HEK293T (cell line): ENCODE measurements at regions not wholly inside any gene's neighbourhood (a gene's known extent, or its start where the extent isn't known, plus 50 kb on each side); places are given as distances from the start of the nearest gene placed in this dataset.

Source experiments
- CTCF ChIA-PET: fragments of 350-600 bp; formaldehyde crosslinking; extraction: SDS; loops from one replicate; lab custom pipeline; 2021; ENCODE audit warnings: antibody characterized with exemption, inconsistent platforms; lab: Yijun Ruan, JAX
- POLR2A ChIA-PET: fragments of 350-600 bp; formaldehyde crosslinking; extraction: SDS; loops from one replicate; lab custom pipeline; 2020; ENCODE audit warnings: antibody characterized with exemption, inconsistent platforms; lab: Yijun Ruan, JAX
- DNase-seq: peaks from one replicate; pipeline ENCODE4 v3.0.0; 2012; ENCODE audit warnings: mixed read lengths; ENCODE audit errors: extremely low spot score
- ARNT ChIP-seq: fragments of 450-650 bp; IDR thresholded peaks from 2 replicates; pipeline ENCODE4 v1.6.1; 2017; ENCODE audit warnings: mild to moderate bottlenecking
- BHLHE40 ChIP-seq: fragments of 450-650 bp; IDR thresholded peaks from 2 replicates; pipeline ENCODE4 v1.6.1; 2016; ENCODE audit warnings: mild to moderate bottlenecking, moderate library complexity, borderline replicate concordance
- CTBP1 ChIP-seq: fragments of 450-650 bp; IDR thresholded peaks from 2 replicates; pipeline ENCODE4 v1.6.1; 2016; ENCODE audit warnings: borderline replicate concordance
- ELF4 ChIP-seq: fragments of 450-650 bp; IDR thresholded peaks from 2 replicates; pipeline ENCODE4 v1.6.1; 2017; ENCODE audit warnings: antibody characterized with exemption
- FOXA1 ChIP-seq: fragments of 450-650 bp; IDR thresholded peaks from 2 replicates; pipeline ENCODE4 v1.6.1; 2016; ENCODE audit warnings: mild to moderate bottlenecking
- FOXK2 ChIP-seq: fragments of 450-650 bp; IDR thresholded peaks from 2 replicates; pipeline ENCODE4 v1.6.1; 2016; ENCODE audit warnings: mild to moderate bottlenecking
- FOXM1 ChIP-seq: fragments of 450-650 bp; IDR thresholded peaks from 2 replicates; pipeline ENCODE4 v1.6.1; 2017; ENCODE audit warnings: mild to moderate bottlenecking, borderline replicate concordance
- HDGF ChIP-seq: fragments of 450-650 bp; IDR thresholded peaks from 2 replicates; pipeline ENCODE4 v1.6.1; 2017; ENCODE audit warnings: antibody characterized with exemption, borderline replicate concordance
- L3MBTL2 ChIP-seq: fragments of 450-650 bp; conservative IDR thresholded peaks from 2 replicates; pipeline ENCODE4 v1.6.1; 2016; ENCODE audit warnings: mild to moderate bottlenecking
- LEF1 ChIP-seq: fragments of 450-650 bp; IDR thresholded peaks from 2 replicates; pipeline ENCODE4 v1.6.1; 2017; ENCODE audit warnings: mild to moderate bottlenecking, borderline replicate concordance
- NFRKB ChIP-seq: fragments of 450-650 bp; IDR thresholded peaks from 2 replicates; pipeline ENCODE4 v1.6.1; 2016; ENCODE audit warnings: mild to moderate bottlenecking, moderate library complexity
- PKNOX1 ChIP-seq: fragments of 450-650 bp; IDR thresholded peaks from 2 replicates; pipeline ENCODE4 v1.6.1; 2016
- SP1 ChIP-seq: fragments of 450-650 bp; IDR thresholded peaks from 2 replicates; pipeline ENCODE4 v1.6.1; 2017
- SUZ12 ChIP-seq: fragments of 450-650 bp; IDR thresholded peaks from 2 replicates; pipeline ENCODE4 v1.6.1; 2016; ENCODE audit warnings: mild to moderate bottlenecking
- TARDBP ChIP-seq: fragments of 450-650 bp; IDR thresholded peaks from 2 replicates; pipeline ENCODE4 v1.6.1; 2016
- ZNF384 ChIP-seq: fragments of 450-650 bp; IDR thresholded peaks from 2 replicates; pipeline ENCODE4 v1.6.1; 2016

DNA sequence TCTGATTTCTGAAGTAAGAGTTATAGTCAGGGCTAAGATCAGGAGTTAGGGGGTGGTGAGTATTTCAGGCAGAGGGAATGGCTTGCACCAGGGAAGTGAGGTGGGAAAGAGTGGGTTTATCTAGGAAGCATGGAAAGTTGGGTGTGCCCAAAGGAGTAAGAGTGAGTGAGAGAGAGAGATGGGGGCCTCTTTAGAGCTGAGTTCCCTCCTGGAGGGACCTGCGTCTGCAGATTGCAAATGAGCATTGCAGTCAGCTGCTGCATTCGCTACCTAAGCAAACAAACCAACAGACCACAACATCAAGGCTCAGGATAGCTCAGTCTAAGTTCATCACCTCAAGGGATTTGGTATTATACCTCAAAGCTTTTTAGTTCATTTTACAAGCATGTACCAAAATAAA lies 405.8 kb downstream of the FGF9 start:
- ChIA-PET POLR2A (no interaction called here), CTCF (no interaction called here)
- TF ChIP-seq PKNOX1: no peak
- no peak for TF ChIP-seq CTBP1
- TF ChIP-seq NFRKB: no peak
- no peak for TF ChIP-seq L3MBTL2
- no peak for TF ChIP-seq ZNF384
- no peak for TF ChIP-seq SUZ12
- DNase-seq: no peak

DNA sequence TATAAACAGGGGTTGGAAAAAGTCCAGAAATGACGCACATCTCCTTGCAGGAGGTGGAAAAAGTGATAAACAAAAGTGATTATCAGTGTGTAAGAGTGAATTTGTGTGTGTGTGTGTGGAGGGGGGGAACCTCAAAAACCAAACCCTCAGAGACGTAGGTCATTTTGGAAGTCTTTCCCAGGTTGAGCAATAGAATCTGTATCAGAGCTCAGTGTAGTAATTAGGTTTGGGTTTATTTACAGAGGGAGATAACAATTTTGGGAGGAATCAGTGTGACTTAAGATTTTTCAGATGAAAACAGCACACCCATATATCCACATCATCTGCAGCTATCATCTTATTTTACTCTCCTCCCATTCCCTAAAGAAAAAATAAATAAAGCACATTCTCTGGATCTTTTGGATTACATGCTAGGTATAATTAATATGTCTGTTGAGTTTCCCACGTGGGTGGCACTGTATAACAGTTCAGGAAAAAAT lies 406.4 kb downstream of the FGF9 start:
- no peak for DNase-seq
- no peak for TF ChIP-seq FOXK2
- no peak for TF ChIP-seq SUZ12
- TF ChIP-seq CTBP1: no peak
- no peak for TF ChIP-seq FOXM1
- ChIA-PET CTCF (no interaction called here), POLR2A (no interaction called here)

GRCh38 chr13:22077764-22078163 lies 406.9 kb downstream of the FGF9 start:
- no peak for DNase-seq
- TF ChIP-seq SUZ12 (no peak), ARNT (no peak), HDGF (no peak), NFRKB (no peak), L3MBTL2 (no peak), FOXM1 (no peak), SP1 (no peak), LEF1 (no peak), ZNF384 (no peak), BHLHE40 (no peak), PKNOX1 (no peak), CTBP1 (no peak), TARDBP (no peak), FOXA1 (no peak), FOXK2 (no peak), ELF4 (no peak)
- POLR2A ChIA-PET: no interaction called here
- CTCF ChIA-PET: no interaction called here

DNA sequence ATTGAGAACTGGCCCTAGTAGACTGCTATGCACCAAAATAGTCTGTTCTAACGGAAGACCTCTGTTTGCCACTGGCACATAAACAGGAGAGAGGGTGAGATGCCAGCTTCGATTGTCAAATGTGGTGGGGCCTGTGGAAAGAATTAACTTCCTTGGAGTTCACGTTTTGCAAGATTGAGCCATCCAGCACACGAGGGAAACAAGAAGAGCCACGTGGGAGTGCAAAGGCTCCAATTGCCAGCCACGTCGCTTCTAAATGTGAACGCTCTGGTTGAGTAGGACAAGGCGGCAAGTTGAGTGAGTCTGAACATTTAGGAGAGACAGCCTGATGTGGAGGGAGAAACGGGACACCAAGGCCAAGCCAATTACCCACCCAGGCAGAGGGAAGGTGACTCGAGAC lies 409.1 kb downstream of the FGF9 start:
- CTCF ChIA-PET: no interaction called here
- TF ChIP-seq SP1 (no peak), BHLHE40 (no peak), ARNT (no peak), HDGF (no peak), CTBP1 (no peak), L3MBTL2 (no peak), PKNOX1 (no peak), TARDBP (no peak), FOXK2 (no peak), LEF1 (no peak), NFRKB (no peak), FOXA1 (no peak), ZNF384 (no peak), SUZ12 (no peak), ELF4 (no peak), FOXM1 (no peak)
- POLR2A ChIA-PET: no interaction called here
- no peak for DNase-seq

GRCh38 chr13:22080832-22081231 lies 410.0 kb downstream of the FGF9 start:
- no peak for DNase-seq
- TF ChIP-seq ARNT (no peak), PKNOX1 (no peak), BHLHE40 (no peak), SP1 (no peak), FOXM1 (no peak), ELF4 (no peak), SUZ12 (no peak), FOXK2 (no peak), TARDBP (no peak), FOXA1 (no peak), CTBP1 (no peak), LEF1 (no peak), L3MBTL2 (no peak), HDGF (no peak), NFRKB (no peak), ZNF384 (no peak)
- CTCF ChIA-PET: no interaction called here
- POLR2A ChIA-PET: no interaction called here

- no peak for DNase-seq
- no peak for TF ChIP-seq LEF1
- TF ChIP-seq L3MBTL2: no peak
- no peak for TF ChIP-seq TARDBP
- no peak for TF ChIP-seq FOXA1
- TF ChIP-seq SP1: no peak
- TF ChIP-seq ZNF384: no peak
- TF ChIP-seq BHLHE40: no peak
- TF ChIP-seq SUZ12: no peak
- TF ChIP-seq CTBP1: no peak
- TF ChIP-seq ARNT: no peak
- ChIA-PET CTCF (no interaction called here), POLR2A (no interaction called here)
Measured at GRCh38 chr13:22081430-22081829, 410.6 kb downstream of the FGF9 start.
